Endothelial cell of hepatic sinusoid (primary cell): ENCODE measurements at regions not wholly inside any gene's neighbourhood (a gene's known extent, or its start where the extent isn't known, plus 50 kb on each side); places are given as distances from the start of the nearest gene placed in this dataset.
"Not testable (repeated sequence)": the region's sequence is repeated elsewhere in the genome, so short reads cannot be mapped to it uniquely, and the experiment has no call there.

ENCODE experiments used
- in situ Hi-C: cut with HindIII; loops from 2 replicates; pipeline ENCODE4 v1.10.0; 2017; ENCODE audit warnings: low sequenced_read_pairs

DNA sequence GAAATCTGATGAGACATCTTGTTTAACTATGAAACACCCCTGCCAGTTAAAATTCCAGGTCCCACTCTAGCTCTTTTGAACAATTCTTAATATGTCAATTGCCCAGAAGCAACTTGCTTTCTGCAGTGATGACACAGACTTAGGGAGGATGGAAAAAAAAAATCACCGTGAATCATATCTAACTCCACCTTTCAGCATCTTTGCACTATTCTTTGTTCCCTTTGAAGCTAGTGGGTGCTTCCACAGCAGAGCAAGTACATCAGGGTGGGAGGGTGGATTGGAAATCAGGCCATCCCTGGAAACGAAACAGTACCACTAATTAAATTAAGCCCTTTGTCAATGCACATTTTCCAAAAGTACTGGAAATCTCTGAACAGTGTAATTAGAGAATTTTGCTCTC lies 324.3 kb upstream of the MEIS1 start:
- in situ Hi-C loops: loop anchor here (5.0 kb wide), 1 partner anchor 47 kb away; no protein-coding TSS in a partner anchor

DNA sequence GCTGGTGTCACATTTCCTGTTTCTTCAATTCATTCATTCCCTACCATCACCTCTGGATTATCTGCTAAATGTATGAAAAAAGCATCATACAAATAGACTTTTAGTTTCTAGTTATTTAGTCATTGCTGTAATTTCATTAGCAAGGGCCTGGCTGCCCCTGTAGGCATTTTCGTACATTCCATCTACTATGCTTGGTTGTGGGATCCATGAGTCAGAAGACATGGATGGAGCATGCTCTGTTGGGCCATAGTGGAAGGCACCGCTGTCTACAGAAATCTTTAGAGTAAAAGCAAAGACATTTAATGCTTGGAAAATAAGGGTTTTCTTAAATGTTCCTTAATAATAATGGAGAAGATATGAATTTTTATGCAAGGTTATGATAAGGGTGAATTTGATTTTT lies 324.8 kb upstream of the MEIS1 start:
- in situ Hi-C loops: loop anchor here (5.0 kb wide), 1 partner anchor 47 kb away; no protein-coding TSS in a partner anchor

DNA sequence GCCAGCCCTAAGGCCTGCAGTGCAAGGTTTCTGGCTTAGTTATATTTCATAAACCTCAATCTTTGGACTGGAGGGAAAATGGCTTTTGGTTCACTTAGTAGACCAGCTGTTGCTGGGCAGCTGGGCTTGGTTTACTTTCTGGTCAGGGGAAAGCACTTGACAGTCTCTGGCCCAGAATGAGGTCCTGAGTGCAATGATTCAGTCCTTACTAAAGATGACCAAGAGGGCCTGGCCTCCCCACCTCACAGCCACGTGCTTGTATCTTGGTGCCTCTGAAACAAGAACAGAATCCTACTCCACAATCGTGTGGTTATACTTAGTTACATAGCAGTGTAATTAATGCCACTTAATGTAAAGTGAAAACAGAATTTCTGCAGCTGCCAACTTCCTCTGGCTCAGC lies 325.5 kb upstream of the MEIS1 start:
- in situ Hi-C loops: no loop called here

DNA sequence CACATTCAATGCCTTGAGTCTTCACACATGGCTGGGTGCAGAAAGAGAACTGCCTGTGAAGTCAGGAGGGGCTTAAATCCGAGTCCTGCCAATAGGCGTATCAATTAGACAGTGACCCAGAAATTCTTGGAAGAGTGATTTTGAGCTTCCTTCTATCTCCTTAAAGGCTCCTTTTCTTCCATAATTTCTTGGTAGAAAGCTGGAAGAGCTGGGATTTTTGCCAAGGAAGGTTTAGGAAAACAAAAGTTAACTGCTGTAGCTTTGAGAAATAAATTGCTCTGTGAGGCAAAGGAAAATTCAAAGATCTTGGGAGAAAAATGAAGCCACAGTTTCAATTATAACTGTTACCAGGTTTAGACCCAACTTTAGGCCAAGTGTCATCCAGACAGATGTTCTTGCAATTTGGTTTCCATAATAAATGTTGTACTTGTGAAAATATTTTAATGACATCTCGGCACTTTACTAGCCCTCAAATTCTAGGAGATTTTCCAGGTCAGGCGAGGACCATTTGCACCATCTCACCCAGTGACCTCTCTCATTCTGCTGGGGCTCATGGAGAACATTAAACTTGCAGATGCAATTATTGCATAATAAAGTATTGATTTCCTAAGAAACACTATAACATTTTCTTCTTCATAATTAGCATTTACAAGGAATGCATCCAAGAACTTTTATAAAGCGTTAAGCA lies 329.7 kb upstream of the MEIS1 start:
- in situ Hi-C loops: no loop called here

DNA sequence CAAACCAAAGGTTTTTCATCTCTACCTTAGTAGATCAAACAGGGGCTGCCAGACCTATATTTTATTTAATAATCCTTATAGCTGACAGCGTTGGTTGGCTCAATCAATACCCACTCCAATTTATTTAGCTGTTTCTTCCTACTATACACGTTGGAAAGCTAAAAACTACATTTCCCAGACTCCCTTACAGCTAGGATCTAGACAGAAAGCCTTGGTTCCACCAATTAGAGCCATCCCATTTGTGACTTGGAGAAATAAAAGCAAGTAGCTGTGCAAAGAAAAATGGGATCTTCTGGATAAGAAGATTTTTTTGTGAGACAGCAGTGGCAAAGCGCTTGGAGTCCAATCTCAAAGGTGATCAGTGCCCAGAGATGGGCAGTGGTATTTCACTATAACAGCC lies 331.3 kb upstream of the MEIS1 start:
- in situ Hi-C loops: no loop called here

DNA sequence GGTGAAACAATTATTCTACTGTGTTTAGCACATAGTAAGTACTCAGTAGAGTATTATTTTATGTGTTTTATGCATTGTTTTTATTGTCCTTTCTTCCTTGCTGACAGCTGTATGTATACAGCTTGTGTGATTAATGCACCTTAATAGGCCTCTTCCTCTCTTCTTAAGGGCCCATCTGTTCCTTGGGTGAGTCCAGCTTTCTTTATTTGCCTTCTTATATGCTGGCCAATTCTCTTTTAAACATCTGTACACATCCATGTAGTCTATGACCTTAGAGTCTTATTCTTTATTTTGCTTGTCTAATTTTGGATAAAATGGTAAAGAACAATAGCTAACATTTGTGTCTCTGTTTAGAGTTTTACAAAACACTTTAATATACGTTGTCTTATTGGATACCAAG lies 333.7 kb upstream of the MEIS1 start:
- in situ Hi-C loops: no loop called here

DNA sequence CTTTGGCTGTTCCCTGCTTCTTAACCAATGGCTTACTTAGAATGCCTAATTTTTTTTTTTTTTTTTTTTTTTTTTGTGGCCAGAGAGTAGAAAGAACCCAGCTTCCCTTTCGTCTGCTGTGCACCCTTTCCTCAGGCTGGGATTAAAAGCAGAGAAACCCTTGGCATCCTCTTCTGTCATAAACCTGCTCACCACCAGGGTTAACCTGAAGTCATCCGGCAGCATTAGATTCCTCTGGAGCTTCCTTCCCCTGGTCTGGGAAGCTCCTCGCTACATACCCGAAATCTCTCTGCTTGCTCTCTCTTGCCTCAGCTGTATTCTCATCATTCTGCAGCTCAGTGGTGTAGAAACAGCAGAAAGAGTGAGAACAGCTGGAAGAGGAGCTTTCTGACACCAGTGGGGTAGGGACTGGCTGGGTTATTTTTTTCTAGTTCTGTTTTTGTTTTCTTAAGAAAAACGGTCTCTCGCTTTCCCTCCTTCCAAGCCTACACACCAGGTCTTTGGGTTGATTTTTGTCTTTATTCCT lies 339.0 kb upstream of the MEIS1 start:
- in situ Hi-C loops: no loop called here

DNA sequence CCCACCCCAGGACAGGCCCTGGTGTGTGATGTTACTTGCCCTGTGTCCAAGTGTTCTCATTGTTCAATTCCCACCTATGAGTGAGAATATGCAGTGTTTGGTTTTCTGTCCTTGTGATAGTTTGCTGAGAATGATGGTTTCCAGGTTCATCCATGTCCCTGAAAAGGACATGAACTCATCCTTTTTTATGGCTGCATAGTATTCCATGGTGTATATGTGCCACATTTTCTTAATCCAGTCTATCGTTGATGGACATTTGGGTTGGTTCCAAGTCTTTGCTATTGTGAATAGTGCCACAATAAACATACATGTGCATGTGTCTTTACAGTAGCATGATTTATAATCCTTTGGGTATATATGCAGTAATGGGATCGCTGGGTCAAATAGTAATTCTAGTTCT lies 340.2 kb upstream of the MEIS1 start:
- in situ Hi-C loops: not testable (repeated sequence)

DNA sequence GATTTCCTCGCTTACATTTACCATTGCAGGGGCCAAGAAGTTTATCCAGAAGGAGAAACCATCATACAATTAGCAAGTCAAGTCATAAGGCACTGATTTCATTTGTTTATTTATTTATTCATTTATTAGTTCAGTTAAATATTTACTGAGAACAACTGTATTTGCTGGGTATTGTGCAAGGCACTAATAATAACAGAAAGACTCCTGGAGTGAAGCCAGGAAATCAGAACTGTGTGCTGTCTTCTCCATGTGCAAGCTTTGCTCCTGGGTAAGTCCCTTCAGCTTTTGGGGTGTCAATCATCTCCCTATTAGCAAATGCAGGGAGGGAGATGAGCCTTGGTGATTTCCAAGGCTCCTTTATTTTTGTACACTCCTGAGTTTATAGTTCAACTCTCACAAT lies 341.6 kb upstream of the MEIS1 start:
- in situ Hi-C loops: no loop called here

DNA sequence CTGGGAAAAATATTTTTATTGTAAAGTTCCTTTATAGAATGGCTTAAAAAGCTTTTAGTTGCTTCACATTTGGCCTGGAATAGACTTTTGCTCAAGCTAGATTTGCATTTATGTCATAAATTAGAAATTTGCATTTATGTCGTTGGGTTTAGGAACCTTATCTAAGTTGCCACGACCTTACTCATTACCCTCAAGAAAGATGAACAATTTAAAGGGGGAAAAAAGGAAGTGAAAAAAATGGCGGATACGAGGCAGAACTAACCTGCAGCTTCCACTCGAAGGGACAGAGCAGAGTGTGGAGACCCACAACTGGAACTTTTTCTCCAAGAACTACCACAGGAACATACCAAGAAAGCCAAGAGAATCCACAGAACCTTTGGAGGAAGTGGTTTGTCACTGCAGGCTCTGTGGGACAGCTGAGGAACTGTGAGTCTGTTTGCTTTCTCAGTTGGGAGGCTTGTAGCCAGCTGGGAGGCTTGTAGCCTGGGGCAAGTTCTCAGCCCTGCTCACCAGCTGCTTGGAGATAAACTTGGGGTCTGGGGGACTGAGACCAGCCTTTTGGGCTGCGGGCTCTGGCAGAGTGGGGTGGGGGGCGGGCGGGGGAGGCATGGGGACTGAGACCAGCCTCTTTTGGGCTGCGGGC lies 349.9 kb upstream of the MEIS1 start:
- in situ Hi-C loops: no loop called here

DNA sequence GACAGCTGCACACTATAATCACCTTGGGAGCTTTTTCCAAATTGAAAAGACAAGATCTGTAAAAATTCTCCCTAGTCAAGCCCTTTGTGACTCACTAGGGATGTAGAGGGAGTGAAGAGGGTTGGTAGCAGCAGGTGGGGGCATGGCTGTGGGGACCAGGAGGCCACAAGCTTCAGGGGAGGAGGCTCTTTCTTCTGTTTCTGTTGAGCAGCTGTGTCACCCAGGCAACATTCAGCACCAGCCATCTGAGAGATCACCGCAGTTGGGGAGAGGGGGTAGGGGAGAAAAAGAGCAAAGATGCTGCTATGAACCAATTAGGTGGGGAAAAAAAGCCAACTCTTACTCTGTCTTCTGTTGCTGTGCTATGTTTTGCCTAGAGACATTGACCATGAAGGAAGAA lies 352.3 kb upstream of the MEIS1 start:
- in situ Hi-C loops: no loop called here

DNA sequence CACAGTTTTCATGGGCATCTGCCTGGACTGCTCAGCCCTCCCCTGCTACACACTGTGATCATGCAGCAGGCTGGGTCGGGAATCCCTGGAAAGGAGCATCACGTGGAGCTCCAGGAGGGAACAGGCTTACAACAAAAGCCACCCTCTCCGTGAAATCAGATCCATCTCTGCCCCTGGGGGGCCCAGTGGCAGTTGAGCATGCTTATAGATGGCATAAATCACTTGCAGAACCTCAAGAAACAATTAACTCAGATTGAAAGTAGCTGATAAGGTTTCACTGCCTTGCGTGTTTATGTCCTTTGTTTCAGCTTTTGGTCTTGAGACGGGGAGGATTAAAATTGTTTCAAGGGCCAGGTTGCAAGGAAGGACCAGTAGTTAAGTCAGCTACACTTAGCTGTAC lies 354.8 kb upstream of the MEIS1 start:
- in situ Hi-C loops: no loop called here

DNA sequence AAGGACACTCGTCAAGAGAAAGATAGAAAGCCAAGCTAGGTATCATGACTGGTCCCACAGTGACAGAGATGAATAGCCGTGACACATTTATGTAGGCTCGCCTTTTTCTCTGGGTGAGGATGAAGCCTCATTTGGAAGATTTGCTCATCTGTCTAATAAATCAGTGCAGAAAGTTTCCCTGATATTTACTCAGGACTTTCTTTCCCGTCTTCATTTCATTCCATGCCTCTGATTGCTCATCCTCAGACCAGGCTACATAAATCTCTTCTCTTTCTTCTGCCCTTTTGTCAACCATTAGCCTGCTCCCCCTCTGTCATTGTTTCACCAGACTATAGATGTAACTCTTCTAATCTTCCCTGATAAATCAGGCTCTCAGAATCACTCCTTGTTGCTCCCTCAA lies 361.8 kb upstream of the MEIS1 start:
- in situ Hi-C loops: no loop called here

DNA sequence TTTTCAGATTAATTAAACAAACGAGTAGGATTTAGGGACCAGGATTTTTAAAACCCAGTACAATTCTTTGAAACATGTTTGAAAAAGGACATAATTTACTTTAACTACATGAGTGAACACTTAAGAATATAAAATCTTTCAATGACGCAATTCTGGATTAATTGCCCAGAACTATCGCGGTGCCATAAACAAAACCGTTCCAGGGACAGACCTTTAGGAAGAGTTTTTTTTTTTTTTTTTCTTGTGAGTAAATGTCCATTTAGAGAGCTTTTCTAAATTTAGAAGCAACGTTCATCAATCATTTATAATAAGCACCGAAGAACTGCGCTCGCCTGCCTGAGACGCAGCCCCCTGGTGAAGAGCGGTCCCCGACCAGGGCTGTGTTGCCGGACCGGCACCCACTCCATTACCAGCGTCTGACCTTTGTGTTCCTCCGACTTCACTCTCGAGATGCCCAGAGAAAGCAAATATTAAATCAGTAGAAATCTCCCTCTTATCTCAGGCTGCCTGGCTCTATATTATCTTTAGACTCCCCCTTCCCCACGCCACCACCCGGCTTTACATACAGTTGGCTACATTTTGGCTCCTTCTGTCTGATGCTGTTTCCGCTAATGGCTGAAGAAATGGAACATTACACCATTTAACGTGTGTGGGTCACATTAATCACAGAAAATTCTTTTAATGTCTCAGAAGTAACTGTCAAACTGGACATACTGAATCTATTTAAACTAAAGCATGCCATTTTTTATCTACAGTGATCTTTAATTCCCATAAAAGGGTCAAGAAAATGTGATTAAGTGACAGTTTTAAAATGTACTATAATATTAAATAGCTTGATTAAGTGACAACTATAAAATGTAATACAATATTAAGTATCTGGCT lies 364.0 kb upstream of the MEIS1 start:
- in situ Hi-C loops: no loop called here

DNA sequence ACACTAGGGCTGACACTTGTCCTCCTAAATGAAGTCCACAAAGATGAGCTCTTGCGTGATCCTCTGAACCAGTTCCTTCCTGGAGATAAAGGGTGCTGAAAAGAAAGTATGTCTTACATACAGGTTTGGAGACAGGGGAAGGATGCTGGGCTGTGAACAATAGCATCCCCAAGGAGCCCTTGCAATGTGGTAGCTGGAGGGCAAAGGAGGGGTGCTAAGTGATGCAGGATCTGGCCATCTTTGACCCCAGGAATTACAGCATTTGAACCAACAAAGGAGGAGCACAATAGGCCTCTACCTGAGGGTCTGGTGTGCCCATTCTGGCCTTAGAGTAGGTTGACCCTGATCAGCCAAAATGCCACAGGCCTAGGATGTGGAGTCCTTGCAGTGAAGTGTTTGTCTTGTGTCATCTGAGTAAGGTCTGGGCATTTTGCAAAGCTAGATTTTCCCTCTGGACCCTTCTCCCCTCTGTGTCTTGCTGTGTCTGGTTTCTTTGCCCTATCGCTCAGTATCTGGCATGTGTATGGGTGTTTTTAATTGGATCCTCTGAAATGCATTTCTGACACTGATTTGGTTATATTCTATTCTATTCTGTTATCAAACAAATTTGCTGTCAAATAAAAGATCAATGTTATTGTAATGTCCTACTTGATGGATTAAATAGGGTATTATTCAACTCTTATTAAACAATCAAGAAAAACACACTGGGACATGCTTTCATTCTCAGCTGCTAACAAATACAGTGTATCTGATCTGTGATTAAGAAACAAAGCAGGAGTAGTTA lies 364.8 kb upstream of the MEIS1 start:
- in situ Hi-C loops: no loop called here

DNA sequence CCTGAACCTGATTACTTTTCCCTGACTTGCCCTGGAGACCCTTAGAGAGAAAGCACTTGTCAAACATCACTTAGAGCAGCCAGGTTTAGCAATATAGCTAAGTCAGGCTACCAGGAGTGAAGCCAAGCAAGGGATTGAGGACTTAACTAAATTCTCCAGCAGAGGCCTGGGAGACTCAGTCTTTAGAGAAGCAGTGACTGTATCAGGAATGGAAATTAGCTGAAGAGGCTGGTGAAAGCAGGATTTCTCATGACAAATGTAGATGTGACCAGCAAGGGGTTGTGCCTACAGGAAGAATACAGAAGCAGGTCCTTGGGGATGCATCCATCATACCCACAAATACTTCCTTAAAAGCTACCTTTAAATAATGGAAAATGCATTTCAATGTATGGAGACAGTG lies 368.9 kb upstream of the MEIS1 start:
- in situ Hi-C loops: no loop called here

DNA sequence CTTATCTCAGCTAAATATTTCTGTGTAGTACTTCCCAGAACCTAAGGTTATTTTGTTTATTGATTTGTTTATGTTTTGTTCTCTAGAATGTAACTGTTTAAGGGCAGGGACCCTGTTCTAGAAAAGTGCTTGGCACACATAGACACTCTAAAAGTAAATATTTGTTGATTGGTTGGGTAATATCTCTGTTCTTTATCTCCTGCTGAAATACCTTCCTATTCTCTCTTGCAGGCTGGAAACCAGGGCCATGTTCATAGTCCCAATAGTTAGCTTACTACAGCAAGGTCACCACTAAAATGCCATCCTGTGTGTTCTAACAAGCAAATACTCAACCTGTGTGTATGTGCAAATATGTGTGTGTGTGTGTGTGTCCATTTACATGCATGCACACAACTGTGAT lies 375.6 kb upstream of the MEIS1 start:
- in situ Hi-C loops: no loop called here

DNA sequence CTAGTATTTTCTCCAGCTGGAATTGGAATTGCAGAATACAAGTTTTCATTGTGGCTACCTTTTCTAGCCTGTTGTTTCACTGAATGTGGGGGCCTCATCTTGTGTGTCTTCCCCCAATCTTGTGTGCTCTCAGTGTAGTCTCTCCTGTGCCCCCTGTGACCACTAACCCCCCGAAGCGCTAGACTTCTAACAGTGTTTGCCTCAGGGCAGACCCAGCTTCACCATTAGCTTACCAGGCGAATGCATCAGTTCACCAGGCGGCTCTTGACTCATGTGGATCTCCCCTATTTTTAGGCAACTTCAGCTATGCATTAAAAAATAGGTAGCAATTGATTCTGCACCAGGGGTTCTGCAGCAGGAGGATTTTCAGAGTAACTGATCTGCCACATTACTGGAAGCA lies 376.2 kb upstream of the MEIS1 start:
- in situ Hi-C loops: no loop called here

DNA sequence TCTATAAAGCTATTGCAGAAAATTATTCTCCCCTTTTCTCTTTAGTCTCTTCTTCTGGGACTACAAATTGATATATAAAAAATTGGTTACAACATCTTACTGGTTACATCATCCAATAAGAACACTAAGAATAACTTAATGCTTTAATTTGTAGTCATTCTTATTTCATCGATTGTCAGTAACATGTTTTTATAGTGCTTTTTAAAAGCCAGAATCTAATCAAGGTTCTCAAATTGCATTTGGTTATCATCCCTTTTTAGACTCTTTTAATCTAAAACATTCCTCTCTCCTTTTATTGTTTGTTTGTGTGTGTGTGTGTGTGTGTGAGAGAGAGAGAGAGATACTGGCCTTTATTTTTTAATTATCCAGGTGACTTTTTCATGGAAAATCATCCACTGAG lies 377.1 kb upstream of the MEIS1 start:
- in situ Hi-C loops: no loop called here

DNA sequence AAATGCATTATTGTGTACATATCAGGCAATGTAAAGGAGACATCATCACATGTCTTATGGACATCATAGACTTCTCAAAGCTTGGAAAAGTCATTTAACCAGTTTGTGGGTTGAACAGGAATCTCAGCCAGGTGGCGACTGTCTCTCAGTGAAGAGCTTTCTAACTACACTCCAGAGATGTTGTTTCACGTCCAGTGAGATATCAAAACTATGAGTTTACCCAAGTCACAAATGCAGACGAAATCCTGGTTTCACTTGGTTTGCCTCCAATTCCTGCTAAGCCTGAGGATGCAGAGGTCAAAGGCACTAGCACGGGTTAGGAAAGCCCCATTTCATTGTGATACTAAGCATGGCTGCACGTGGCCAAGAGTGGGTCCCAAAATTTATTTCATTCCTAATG lies 384.5 kb upstream of the MEIS1 start:
- in situ Hi-C loops: loop anchor here (5.0 kb wide), 1 partner anchor 38 kb away; no protein-coding TSS in a partner anchor

DNA sequence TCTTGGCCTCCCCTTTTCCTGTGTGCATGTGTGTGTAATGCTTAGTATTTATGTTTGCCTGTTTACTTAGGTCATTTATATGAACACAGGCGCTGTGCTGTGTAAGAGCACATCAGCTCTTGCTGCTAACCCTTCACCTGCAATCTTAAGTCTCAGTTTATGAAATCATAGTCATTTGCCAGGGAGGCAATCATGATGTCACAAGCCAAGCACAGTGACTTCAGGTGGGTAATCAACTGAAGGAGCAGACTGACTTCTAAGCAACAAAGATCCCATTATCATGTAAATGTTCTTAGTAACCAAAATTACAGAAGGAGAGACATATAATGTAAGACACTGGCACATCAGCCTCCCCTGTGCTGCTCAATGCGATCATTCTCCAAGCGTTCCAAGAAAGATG lies 386.3 kb upstream of the MEIS1 start:
- in situ Hi-C loops: no loop called here
